Left colon (tissue), 2 donors: ENCODE measurements at regions not wholly inside any gene's neighbourhood (a gene's known extent, or its start where the extent isn't known, plus 50 kb on each side); places are given as distances from the start of the nearest gene placed in this dataset.

Experiments
- ATAC-seq: fragments of 200-7000 bp; cut with Tn5 transposase; one replicate; pipeline ENCODE4 v1.9.1; 2020; ENCODE audit warnings: mild to moderate bottlenecking, moderate library complexity
- DNase-seq, 2 donors: peaks; one replicate each; pipeline ENCODE4 v3.0.0-alpha.2; 2020
- intact Hi-C, 2 donors: fragments of 100-400 bp; cut with DNase I in 1 of 2; cut with micrococcal nuclease in 1 of 2; formaldehyde crosslinking; loops; one replicate each; pipeline versions ENCODE4 v1.11.2 to v1.14.0; 2022; cut with DNase I, micrococcal nuclease
- donor health status: DM: no; HTN: no; CAD: no.
- donor health status: DM: yes; HTN: yes; CAD: no.

- ATAC-seq (peak; percentile 80), DNase-seq (peak; percentile 49 to 72)
- intact Hi-C loops = loop anchor here in 1 of 2 donors (5.0 kb wide), 1 partner anchor 529 kb away; no protein-coding TSS in a partner anchor
These were observed 542.3 kb downstream of the QKI start for GRCh38 chr6:163956571-163957407.

- DNase-seq (no peak), ATAC-seq (no peak)
- intact Hi-C loops = loop anchor here in 1 of 2 donors (5.0 kb wide), 1 partner anchor 528 kb away; no protein-coding TSS in a partner anchor
These were observed 541.2 kb downstream of the QKI start for GRCh38 chr6:163955756-163956155.

- no peak for ATAC-seq
- no peak for DNase-seq
- intact Hi-C loops = loop anchor here in 1 of 2 donors (5.0 kb wide), 1 partner anchor 528 kb away; no protein-coding TSS in a partner anchor
These were observed 540.6 kb downstream of the QKI start for GRCh38 chr6:163955096-163955495.

DNA sequence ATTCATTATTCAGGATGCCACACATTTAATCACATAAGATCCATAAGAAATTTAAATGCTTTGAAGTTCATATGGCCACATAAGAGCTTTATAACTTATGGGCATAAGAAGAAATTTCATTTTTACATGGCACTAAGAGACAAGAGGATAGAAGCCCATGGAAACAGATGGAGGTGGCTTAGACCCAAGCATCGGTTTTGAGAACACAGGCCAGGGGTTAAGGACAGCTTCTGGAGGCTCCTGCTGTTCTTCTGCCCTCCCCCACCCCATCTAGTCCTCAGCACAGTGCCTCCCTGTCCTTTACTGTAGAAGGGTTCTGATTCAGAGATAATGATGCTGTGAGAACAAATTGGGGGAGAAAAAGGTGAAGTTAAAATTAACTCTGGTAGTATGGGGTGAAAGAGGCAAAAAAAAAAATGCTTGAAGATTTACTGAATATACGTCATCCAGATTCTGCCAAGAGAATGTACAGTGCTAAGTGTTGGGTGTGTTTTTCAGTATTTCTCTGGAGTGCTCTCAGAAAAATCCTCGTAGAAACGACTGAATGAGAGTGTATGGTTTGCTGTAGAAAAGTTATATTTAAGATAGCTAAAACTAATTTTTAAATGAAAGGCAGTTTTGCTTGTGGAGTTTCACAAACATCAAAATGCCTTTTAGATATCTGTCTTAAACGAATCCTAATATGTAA, 539.7 kb downstream of the QKI start:
- ATAC-seq = no peak
- no peak for DNase-seq
- intact Hi-C loops = no loop called here

GRCh38 chr6:163952005-163952404, 537.5 kb downstream of the QKI start:
- no peak for ATAC-seq
- no peak for DNase-seq
- intact Hi-C loops = no loop called here

DNA sequence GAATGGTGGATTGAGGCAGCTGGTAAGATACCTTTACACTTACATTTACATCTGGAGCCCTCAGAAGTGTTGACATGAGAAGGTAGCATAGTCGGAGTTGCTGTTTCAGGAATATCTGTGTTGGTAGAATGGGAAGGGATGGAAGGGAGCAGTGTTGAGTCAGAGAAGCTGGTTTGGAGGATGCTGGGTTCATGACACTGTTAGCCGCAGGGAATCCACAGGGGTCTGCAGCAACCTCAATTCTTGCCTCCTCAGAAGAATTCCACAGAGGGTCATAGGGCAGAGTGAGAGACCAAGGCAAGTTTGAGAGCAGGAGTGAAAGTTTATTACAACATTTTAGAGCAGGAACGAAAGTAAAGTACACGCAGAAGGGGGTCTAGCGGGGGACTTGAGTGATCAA, 536.8 kb downstream of the QKI start:
- intact Hi-C loops = no loop called here
- ATAC-seq (no peak), DNase-seq (no peak)

DNA sequence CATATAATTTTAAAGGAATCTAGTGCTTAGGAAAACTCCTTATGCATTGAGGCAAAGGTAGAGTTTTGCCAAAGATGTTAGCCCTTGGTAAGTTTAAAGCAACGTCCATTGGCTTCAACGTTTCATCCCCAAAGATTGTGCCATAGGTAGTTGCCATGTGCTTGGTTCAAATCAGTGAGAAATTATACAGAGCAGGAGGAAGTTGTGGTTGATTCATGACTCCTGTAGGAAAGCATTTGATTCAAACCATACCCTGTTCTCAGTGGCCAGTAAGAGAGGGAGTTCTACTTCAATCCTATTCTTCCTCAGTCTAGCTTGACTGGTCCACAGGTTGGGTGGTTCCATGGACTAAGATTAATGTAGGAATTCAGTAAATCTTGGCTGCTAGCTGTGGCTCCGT, 535.6 kb downstream of the QKI start:
- ATAC-seq = no peak
- DNase-seq = no peak
- intact Hi-C loops = no loop called here

GRCh38 chr6:163949431-163949830, 534.9 kb downstream of the QKI start:
- DNase-seq (no peak), ATAC-seq (no peak)
- intact Hi-C loops = no loop called here

- ATAC-seq (no peak), DNase-seq (no peak)
- intact Hi-C loops = no loop called here
These were observed 533.7 kb downstream of the QKI start for GRCh38 chr6:163948250-163948649.

GRCh38 chr6:163947276-163947675, 532.8 kb downstream of the QKI start:
- DNase-seq = no peak
- ATAC-seq = no peak
- intact Hi-C loops = no loop called here

DNA sequence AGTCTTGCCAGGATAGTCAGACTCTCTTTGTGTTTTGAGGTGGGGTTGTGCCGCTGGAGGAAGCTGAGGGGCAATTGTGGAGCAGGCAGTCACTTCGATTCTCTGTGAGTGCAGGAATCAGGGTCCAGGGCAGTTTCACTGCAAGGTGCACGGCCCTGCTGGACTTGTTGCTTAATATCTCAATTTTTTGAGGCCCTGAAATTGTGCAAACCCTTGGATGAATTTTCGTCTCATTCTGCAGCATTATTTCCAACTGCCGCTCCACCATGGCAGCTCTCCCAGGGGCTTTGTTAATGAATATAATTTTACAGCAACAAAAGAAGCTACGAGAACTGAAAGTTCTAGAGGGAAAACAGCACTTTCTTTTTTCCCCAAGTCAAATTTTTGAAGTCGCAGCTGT, 531.9 kb downstream of the QKI start:
- DNase-seq (no peak), ATAC-seq (no peak)
- intact Hi-C loops = no loop called here

GRCh38 chr6:163945808-163946207, 531.3 kb downstream of the QKI start:
- intact Hi-C loops = no loop called here
- DNase-seq (no peak), ATAC-seq (no peak)

- DNase-seq (no peak), ATAC-seq (no peak)
- intact Hi-C loops = no loop called here
These were observed 530.4 kb downstream of the QKI start for GRCh38 chr6:163944897-163945296.

DNA sequence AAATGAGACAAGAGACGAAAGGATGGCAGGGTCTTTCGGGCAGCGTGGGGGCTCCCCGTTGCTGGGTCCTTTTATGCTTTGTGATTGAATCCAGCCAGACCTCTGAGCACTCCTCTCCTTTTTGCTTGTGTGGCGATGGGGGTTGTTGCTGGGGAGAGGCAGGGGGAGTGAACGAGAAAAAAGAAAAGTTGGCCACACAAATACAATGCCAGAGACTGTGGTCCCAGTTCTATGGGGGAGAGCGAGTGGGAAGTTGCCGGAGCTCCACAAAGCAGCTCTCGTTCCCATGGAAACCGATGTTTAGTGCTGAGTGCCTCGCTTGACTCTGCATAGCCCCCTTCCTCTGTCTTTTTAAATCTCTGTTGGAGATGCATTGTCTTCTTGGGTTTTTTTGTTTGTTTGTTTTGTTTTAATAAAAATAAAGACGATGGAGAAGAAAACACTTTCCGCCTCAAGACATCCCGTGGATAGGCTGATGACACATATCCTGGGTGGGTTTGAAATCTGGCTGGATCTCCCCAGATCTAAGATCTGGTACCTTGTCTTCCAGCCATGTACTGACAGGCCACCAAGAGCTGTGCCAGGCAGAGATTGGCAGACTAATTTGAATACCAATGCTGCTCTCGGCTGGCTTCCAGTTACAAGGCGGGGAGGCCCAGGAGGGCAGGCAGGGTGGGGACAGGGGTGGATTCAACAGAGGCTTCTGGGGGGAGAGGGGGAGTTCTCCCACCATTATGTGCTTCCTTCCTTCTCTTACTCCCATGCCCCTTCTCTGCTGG, 529.3 kb downstream of the QKI start:
- ATAC-seq (no peak), DNase-seq (no peak)

DNA sequence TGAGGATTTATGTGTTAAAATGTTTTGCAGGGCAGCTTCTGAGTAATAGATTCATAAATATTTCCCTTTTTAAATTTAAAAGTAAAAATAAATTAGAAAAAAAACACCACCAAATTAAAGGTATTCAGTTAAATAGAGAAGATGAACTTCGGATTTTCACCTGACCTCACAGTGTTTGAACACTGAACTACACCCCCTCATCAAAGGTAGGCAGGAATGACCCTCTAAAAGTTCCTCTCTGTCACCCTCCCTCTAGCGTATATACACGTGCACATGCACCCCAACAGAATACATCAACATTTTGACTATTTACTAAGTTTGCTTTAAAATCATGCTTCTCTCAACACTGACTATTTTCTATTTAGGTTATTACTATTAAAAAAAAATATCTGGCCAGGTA, 528.3 kb downstream of the QKI start:
- intact Hi-C loops = no loop called here
- ATAC-seq (no peak), DNase-seq (no peak)

More for the DNA sequence above, 529.3 kb downstream of the QKI start:
- intact Hi-C loops = no loop called here

GRCh38 chr6:163941624-163941976, 527.1 kb downstream of the QKI start:
- intact Hi-C loops = no loop called here
- DNase-seq (no peak), ATAC-seq (no peak)

DNA sequence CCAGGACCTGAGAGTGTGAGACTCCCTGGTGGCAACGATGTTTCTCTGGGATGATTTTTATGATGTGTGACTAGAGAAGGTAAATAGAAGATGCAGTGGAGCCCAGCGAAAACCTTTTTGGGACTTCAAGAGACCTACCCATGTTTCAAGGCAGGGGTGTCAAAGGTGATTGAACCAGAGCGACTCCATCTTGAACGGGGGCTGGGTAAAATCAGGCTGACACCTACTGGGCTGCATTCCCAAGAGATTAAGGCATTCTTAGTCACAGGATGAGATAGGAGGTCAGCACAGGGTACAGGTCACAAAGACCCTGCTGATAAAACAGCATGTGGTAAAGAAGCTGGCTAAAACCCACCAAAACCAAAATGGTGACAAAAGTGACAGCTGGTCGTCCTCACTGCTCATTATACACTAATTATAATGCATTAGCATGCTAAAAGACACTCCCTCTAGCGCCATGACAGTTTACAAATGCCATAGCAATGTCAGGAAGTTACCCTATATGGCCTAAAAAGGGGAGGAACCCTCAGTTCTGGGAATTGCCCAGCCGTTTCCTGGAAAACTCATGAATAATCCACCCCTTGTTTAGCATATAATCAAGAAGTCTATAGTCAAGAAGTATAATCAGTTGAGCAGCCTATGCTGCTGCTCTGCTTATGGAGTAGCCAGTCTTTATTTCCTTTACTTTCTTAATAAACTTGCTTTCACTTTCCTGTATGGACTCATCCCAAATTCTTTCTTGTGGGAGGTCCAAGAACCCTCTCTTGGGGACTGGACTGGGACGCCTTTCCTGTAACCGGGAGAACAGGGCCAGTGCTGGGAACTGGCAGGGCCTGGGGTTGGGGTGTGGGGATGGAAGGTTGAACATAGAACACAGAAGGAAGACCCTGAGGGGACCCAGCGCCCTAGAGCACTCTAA, 526.4 kb downstream of the QKI start:
- DNase-seq (no peak), ATAC-seq (no peak)
- intact Hi-C loops = no loop called here

DNA sequence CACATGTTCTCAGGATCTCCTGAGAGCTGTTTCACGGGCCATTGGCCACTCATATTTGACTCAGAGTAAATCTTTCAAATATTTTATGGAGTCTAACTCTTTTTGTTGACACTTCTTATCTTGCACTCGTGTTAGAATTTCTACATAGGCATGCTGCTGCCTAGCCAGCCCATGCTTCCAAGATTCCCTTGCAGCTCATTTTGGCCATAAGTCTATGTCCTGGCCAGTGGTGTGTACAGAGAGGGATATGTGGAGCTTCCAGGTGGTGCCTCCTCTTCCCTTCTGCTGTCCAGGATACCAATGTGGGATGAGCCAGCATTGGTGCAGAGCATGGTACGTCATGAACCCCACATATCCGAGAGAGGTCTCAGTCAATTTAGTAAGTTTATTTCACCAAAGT, 522.6 kb downstream of the QKI start:
- no peak for DNase-seq
- ATAC-seq = no peak
- intact Hi-C loops = no loop called here
